Gastroesophageal sphincter (tissue), 3 donors: ENCODE measurements at regions not wholly inside any gene's neighbourhood (a gene's known extent, or its start where the extent isn't known, plus 50 kb on each side); places are given as distances from the start of the nearest gene placed in this dataset.

Source experiments
- EP300 ChIP-seq: sonication (generic); formaldehyde crosslinking; IDR thresholded peaks from one replicate; pipeline ENCODE4 v1.6.1; 2017; ENCODE audit warnings: antibody characterized with exemption, mild to moderate bottlenecking
- POLR2A ChIP-seq, 2 donors: fragments of 450-650 bp; IDR thresholded peaks; one replicate each; pipeline ENCODE4 v1.6.1; 2017; ENCODE audit warnings: antibody characterized with exemption in 2 of 2, mild to moderate bottlenecking in 2 of 2, moderate library complexity in 1 of 2
- POLR2AphosphoS5 ChIP-seq: sonication (generic); formaldehyde crosslinking; IDR thresholded peaks from one replicate; pipeline ENCODE4 v1.6.1; 2017; ENCODE audit warnings: antibody characterized with exemption
- TF ChIP-seq, protein P1 (sequence below), 4 experiments: fragments of 200-600 bp in 2 of 4; fragments of 450-650 bp in 2 of 4; sonication (generic) in 1 of 4; IDR thresholded peaks; one replicate each; pipeline ENCODE4 v1.5.1; 2017 to 2019; ENCODE audit warnings: antibody characterized with exemption in 4 of 4, mild to moderate bottlenecking in 2 of 4, moderate library complexity in 2 of 4

DNA sequence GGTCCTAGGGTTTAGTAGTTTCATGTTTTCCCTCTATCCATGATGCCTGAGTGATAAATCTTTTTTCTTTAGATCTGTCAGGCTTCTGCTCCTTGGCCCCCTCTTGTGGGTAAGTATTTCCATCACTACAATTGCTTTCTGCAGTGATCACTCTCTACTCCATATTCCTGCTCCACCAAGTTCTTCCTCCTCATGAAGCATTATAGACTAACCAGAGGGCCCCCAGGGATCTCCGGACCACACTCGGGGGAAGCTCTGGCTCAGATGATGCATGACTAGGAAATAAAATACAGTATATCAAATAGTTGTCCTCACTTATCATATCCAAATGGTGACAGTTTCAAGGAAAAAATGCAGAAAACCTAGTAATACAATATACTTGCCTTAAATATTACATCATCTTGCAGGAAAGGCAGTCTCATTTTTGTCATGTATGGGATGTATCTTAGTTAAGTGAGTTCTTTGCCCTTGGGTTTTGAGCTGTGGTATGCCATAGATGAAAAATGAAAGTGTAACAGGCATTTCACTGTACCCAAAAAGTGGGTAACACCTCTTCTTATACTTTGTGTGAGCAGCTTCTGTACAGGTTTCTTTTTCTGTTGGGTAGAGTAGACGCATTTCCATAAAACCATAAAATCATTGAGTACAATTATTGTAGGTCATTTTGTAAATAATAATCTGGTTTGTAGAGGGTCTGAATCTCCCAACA lies 200.9 kb upstream of the EYA4 start:
- TF ChIP-seq, protein P1, sequence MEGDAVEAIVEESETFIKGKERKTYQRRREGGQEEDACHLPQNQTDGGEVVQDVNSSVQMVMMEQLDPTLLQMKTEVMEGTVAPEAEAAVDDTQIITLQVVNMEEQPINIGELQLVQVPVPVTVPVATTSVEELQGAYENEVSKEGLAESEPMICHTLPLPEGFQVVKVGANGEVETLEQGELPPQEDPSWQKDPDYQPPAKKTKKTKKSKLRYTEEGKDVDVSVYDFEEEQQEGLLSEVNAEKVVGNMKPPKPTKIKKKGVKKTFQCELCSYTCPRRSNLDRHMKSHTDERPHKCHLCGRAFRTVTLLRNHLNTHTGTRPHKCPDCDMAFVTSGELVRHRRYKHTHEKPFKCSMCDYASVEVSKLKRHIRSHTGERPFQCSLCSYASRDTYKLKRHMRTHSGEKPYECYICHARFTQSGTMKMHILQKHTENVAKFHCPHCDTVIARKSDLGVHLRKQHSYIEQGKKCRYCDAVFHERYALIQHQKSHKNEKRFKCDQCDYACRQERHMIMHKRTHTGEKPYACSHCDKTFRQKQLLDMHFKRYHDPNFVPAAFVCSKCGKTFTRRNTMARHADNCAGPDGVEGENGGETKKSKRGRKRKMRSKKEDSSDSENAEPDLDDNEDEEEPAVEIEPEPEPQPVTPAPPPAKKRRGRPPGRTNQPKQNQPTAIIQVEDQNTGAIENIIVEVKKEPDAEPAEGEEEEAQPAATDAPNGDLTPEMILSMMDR (IDR thresholded peaks at IDR 0.05), result peak in 1 of 4 experiments; percentile 22
- TF ChIP-seq POLR2A (IDR thresholded peaks at IDR 0.05), result no peak
- TF ChIP-seq EP300, result no peak
- no peak for TF ChIP-seq POLR2AphosphoS5
